B cell (primary cell): ENCODE measurements at regions not wholly inside any gene's neighbourhood (a gene's known extent, or its start where the extent isn't known, plus 50 kb on each side); places are given as distances from the start of the nearest gene placed in this dataset.

Experiments
- ATAC-seq: fragments of 200-7000 bp; cut with Tn5 transposase; one replicate; pipeline ENCODE4 v1.10.0; 2021; ENCODE audit warnings: low read depth, mild to moderate bottlenecking, moderate number of reproducible peaks, moderate library complexity
- CTCF ChIA-PET: fragments of 350-600 bp; sonication (Branson Sonifier 250); formaldehyde crosslinking; loops from one replicate; lab custom pipeline; 2021; ENCODE audit warnings: antibody characterized with exemption, inconsistent platforms; lab: Charles Lee
- POLR2A ChIA-PET: fragments of 350-600 bp; sonication (Branson Sonifier 250); formaldehyde crosslinking; loops from one replicate; lab custom pipeline; 2021; ENCODE audit warnings: antibody characterized with exemption; lab: Charles Lee
- DNase-seq: peaks from one replicate; pipeline ENCODE4 v3.0.0; 2013
- H2AFZ ChIP-seq: 2 replicates; pipeline ENCODE4 v1.6.1; 2012; ENCODE audit warnings: mild to moderate bottlenecking, low read depth, low read length; ENCODE audit not compliant: insufficient read depth, poor library complexity, severe bottlenecking
- H3K27ac ChIP-seq, 2 donors: 1 replicate in 1 of 2; 2 replicates in 1 of 2; pipeline ENCODE4 v1.5.1; 2012 to 2013; ENCODE audit warnings: low read length in 2 of 2, mild to moderate bottlenecking in 2 of 2, moderate library complexity in 1 of 2
- H3K27me3 ChIP-seq, 4 experiments: fragments of 200-600 bp in 1 of 4; sonication (generic) in 1 of 4; replicated peaks in 1 of 4; 1 replicate in 2 of 4; 2 replicates in 2 of 4; pipeline versions ENCODE4 v1.6.1 to v1.7.0; 2013 to 2016; ENCODE audit warnings: low read length in 3 of 4, mild to moderate bottlenecking in 2 of 4, mixed read lengths in 1 of 4, moderate library complexity in 1 of 4; ENCODE audit not compliant: insufficient read depth in 4 of 4, control insufficient read depth in 3 of 4; ENCODE audit errors: control extremely low read depth in 1 of 4
- H3K36me3 ChIP-seq, 2 experiments: replicated peaks in 1 of 2; 1 replicate in 1 of 2; 2 replicates in 1 of 2; pipeline versions ENCODE4 v1.6.1 to v1.7.1; 2013; ENCODE audit warnings: low read length in 1 of 2; ENCODE audit not compliant: insufficient read depth in 2 of 2, control insufficient read depth in 1 of 2; ENCODE audit errors: control extremely low read depth in 1 of 2, extremely low read depth in 1 of 2
- H3K4me1 ChIP-seq, 2 donors: fragments of 200-600 bp in 1 of 2; sonication (generic) in 1 of 2; 1 replicate in 1 of 2; 2 replicates in 1 of 2; pipeline versions ENCODE4 v1.5.1 to v1.6.1; 2013 to 2017; ENCODE audit warnings: low read length in 2 of 2; ENCODE audit not compliant: control insufficient read depth in 2 of 2, insufficient read depth in 2 of 2
- H3K4me2 ChIP-seq: replicated peaks from 2 replicates; pipeline ENCODE3; 2012; ENCODE audit warnings: mild to moderate bottlenecking, low read depth, low read length; ENCODE audit not compliant: poor library complexity, severe bottlenecking
- H3K4me3 ChIP-seq, 5 experiments: fragments of 200-600 bp in 1 of 5; sonication (generic) in 1 of 5; 1 replicate in 3 of 5; 2 replicates in 2 of 5; pipeline versions ENCODE4 v1.5.1 to v1.7.0; 2011 to 2016; ENCODE audit warnings: low read length in 4 of 5, mild to moderate bottlenecking in 4 of 5, low read depth in 2 of 5, control low read depth in 1 of 5, moderate library complexity in 1 of 5; ENCODE audit not compliant: insufficient read depth in 1 of 5; ENCODE audit errors: control extremely low read depth in 1 of 5, extremely low read depth in 1 of 5
- H3K79me2 ChIP-seq: fragments of 200-600 bp; sonication (generic); one replicate; pipeline ENCODE4 v1.6.0; 2016; ENCODE audit warnings: low read length; ENCODE audit not compliant: control insufficient read depth, insufficient read depth
- H3K9ac ChIP-seq: fragments of 200-600 bp; sonication (generic); 2 replicates; pipeline ENCODE4 v1.6.1; 2017; ENCODE audit warnings: mild to moderate bottlenecking, low read length, moderate library complexity
- H3K9me3 ChIP-seq, 3 donors: one replicate each; pipeline versions ENCODE4 v1.6.1 to v1.7.1; 2013; ENCODE audit warnings: low read length in 2 of 3; ENCODE audit not compliant: control insufficient read depth in 2 of 3, insufficient read depth in 1 of 3; ENCODE audit errors: control extremely low read depth in 1 of 3
- H4K20me1 ChIP-seq: 2 replicates; pipeline ENCODE4 v1.6.0; 2012; ENCODE audit warnings: mild to moderate bottlenecking, low read length; ENCODE audit not compliant: insufficient read depth, control insufficient read depth, poor library complexity, severe bottlenecking
- H3K27ac Mint-ChIP-seq: one replicate; pipeline ENCODE4 v1.8.0; 2021; ENCODE audit warnings: mixed read lengths
- H3K27me3 Mint-ChIP-seq: one replicate; pipeline ENCODE4 v1.8.0; 2021; ENCODE audit warnings: mixed read lengths
- H3K4me1 Mint-ChIP-seq: one replicate; pipeline ENCODE4 v1.8.0; 2021; ENCODE audit warnings: mixed read lengths
- H3K4me3 Mint-ChIP-seq: one replicate; pipeline ENCODE4 v1.8.0; 2021; ENCODE audit warnings: mixed read lengths
- H3K9me3 Mint-ChIP-seq: one replicate; pipeline ENCODE4 v1.8.0; 2022; ENCODE audit warnings: mixed read lengths; ENCODE audit not compliant: insufficient read depth
- CTCF ChIP-seq: fragments of 200-600 bp; IDR thresholded peaks from one replicate; pipeline ENCODE4 v1.8.0; 2022; ENCODE audit warnings: antibody characterized with exemption, mild to moderate bottlenecking
- EZH2 ChIP-seq: IDR thresholded peaks from 2 replicates; pipeline ENCODE4 v1.6.1; 2012; ENCODE audit warnings: borderline replicate concordance, low read depth, mild to moderate bottlenecking, moderate library complexity, low read length; ENCODE audit not compliant: insufficient read depth, poor library complexity, severe bottlenecking
- WGBS: methylation state at CpG from one replicate; pipeline ENCODE4 v1.1.5; 2013; ENCODE audit warnings: missing lambda C conversion rate; ENCODE audit not compliant: insufficient coverage; 5-methylcytosine and 5-hydroxymethylcytosine counted together
- intact Hi-C: fragments of 100-400 bp; cut with micrococcal nuclease; formaldehyde crosslinking; loops from one replicate; pipeline ENCODE4 v1.10.0; 2022

- Histone ChIP-seq H3K9ac (no peak overlapping the region), H3K9me3 (peaks cover 0 to 3% (median 0%) of the 10 kb centered on the region in 3 donors), H3K79me2 (no peaks in the 10 kb centered on the region), H3K4me3 (no peak overlapping the region), H3K27me3 (peaks cover 0 to 25% (median 6%) of the 10 kb centered on the region in 4 experiments), H3K27ac (no peak overlapping the region), H3K4me1 (peaks cover 0 to 5% of the 10 kb centered on the region in 2 donors), H4K20me1 (no peaks in the 10 kb centered on the region), H3K36me3 (no peaks in the 10 kb centered on the region), H2AFZ (no peak overlapping the region), H3K4me2 (no peak overlapping the region)
- peaks cover 3% of the 10 kb centered on the region for H3K9me3 Mint-ChIP-seq
- H3K27ac Mint-ChIP-seq, result no peak overlapping the region
- H3K27me3 Mint-ChIP-seq, result peaks cover 15% of the 10 kb centered on the region
- TF ChIP-seq EZH2 (no peak), CTCF (no peak)
- ChIA-PET POLR2A (no interaction called here), CTCF (no interaction called here)
- H3K4me1 Mint-ChIP-seq, result no peaks in the 10 kb centered on the region
- WGBS, result 95% methylated on average over 15 of the region's 21 CpGs
- ATAC-seq (no peak), DNase-seq (no peak)
- intact Hi-C loops, result no loop called here
- H3K4me3 Mint-ChIP-seq, result no peak overlapping the region
Measured at GRCh38 chr16:85521552-85522307, 91.4 kb upstream of the GSE1 start.

GRCh38 chr16:85522308-85522841, 90.7 kb upstream of the GSE1 start:
- ATAC-seq (no peak), DNase-seq (no peak)
- H3K79me2 ChIP-seq, result no peaks in the 10 kb centered on the region
- Mint-ChIP-seq H3K4me1 (no peaks in the 10 kb centered on the region), H3K4me3 (no peak overlapping the region), H3K9me3 (peaks cover 3% of the 10 kb centered on the region), H3K27me3 (peaks cover 16% of the 10 kb centered on the region), H3K27ac (peak overlapping the region; percentile 0)
- TF ChIP-seq CTCF (no peak), EZH2 (no peak)
- no peak overlapping the region for H3K4me2 ChIP-seq
- H3K9me3 ChIP-seq, result peaks cover 0 to 3% (median 0%) of the 10 kb centered on the region in 3 donors
- H4K20me1 ChIP-seq, result no peaks in the 10 kb centered on the region
- H3K4me1 ChIP-seq, result peaks cover 0 to 5% of the 10 kb centered on the region in 2 donors
- POLR2A ChIA-PET, result no interaction called here
- H3K36me3 ChIP-seq, result no peaks in the 10 kb centered on the region
- intact Hi-C loops, result no loop called here
- H3K27ac ChIP-seq, result no peak overlapping the region
- H3K27me3 ChIP-seq, result peaks cover 0 to 29% (median 6%) of the 10 kb centered on the region in 4 experiments
- 95% methylated on average over 13 of the region's 13 CpGs for WGBS
- H3K9ac ChIP-seq, result no peak overlapping the region
- no peak overlapping the region for H3K4me3 ChIP-seq
- CTCF ChIA-PET, result no interaction called here
- no peak overlapping the region for H2AFZ ChIP-seq
